HG03060 (cell line): ENCODE measurements at regions not wholly inside any gene's neighbourhood (a gene's known extent, or its start where the extent isn't known, plus 50 kb on each side); places are given as distances from the start of the nearest gene placed in this dataset.
"Not testable (repeated sequence)": the region's sequence is repeated elsewhere in the genome, so short reads cannot be mapped to it uniquely, and the experiment has no call there.

Experiments used
- ATAC-seq: cut with Tn5 transposase; IDR thresholded peaks from one replicate; pipeline ENCODE4 v1.9.1; 2021; ENCODE audit warnings: low read depth, moderate number of reproducible peaks; ENCODE audit not compliant: unreplicated experiment

- ATAC-seq = no peak
Observed at GRCh38 chr1:177650947-177651346, 318.9 kb downstream of the SEC16B start.

GRCh38 chr1:177648731-177649265 is 321.1 kb downstream of the SEC16B start:
- no peak for ATAC-seq

- no peak for ATAC-seq
Observed at GRCh38 chr1:177648138-177648537, 321.7 kb downstream of the SEC16B start.

- ATAC-seq = no peak
Observed at GRCh38 chr1:177646757-177647730, 322.8 kb downstream of the SEC16B start.

- ATAC-seq = no peak
Observed at GRCh38 chr1:177645491-177646190, 324.2 kb downstream of the SEC16B start.

GRCh38 chr1:177640687-177641086 is 329.2 kb downstream of the SEC16B start:
- no peak for ATAC-seq

- not testable (repeated sequence) for ATAC-seq
Observed at GRCh38 chr1:177634151-177634550, 335.7 kb downstream of the SEC16B start.

GRCh38 chr1:177632923-177633615 is 336.8 kb downstream of the SEC16B start:
- no peak for ATAC-seq

- ATAC-seq = no peak
Observed at GRCh38 chr1:177631770-177632169, 338.1 kb downstream of the SEC16B start.

GRCh38 chr1:177629526-177629925 is 340.3 kb downstream of the SEC16B start:
- ATAC-seq = no peak

GRCh38 chr1:177627148-177627910 is 342.5 kb downstream of the SEC16B start:
- ATAC-seq = no peak

GRCh38 chr1:177620636-177621190 is 349.1 kb downstream of the SEC16B start:
- ATAC-seq = no peak

GRCh38 chr1:177615251-177615650 is 354.6 kb downstream of the SEC16B start:
- ATAC-seq = no peak

GRCh38 chr1:177611402-177611801 is 358.5 kb downstream of the SEC16B start:
- ATAC-seq = no peak

GRCh38 chr1:177609953-177610352 is 359.9 kb downstream of the SEC16B start:
- ATAC-seq = no peak

- no peak for ATAC-seq
Observed at GRCh38 chr1:177600936-177601335, 368.9 kb downstream of the SEC16B start.

- no peak for ATAC-seq
Observed at GRCh38 chr1:177600321-177600720, 369.5 kb downstream of the SEC16B start.

GRCh38 chr1:177597393-177597792 is 372.5 kb downstream of the SEC16B start:
- ATAC-seq = no peak

GRCh38 chr1:177596485-177596884 is 373.4 kb downstream of the SEC16B start:
- no peak for ATAC-seq

GRCh38 chr1:177593105-177593504 is 376.8 kb downstream of the SEC16B start:
- no peak for ATAC-seq
